Stomach (tissue), 8 donors: ENCODE measurements at regions not wholly inside any gene's neighbourhood (a gene's known extent, or its start where the extent isn't known, plus 50 kb on each side); places are given as distances from the start of the nearest gene placed in this dataset.
"Not testable (repeated sequence)": the region's sequence is repeated elsewhere in the genome, so short reads cannot be mapped to it uniquely, and the experiment has no call there.

Experiments used
- DNase-seq, 2 donors: peaks; one replicate each; pipeline versions ENCODE4 v3.0.0 to v3.0.0-alpha.2; 2013 to 2019
- H3K27ac ChIP-seq, 5 donors: fragments of 200-600 bp in 4 of 5; sonication (generic) in 4 of 5; one replicate each; pipeline ENCODE4 v1.5.1; 2013 to 2019; ENCODE audit warnings: mild to moderate bottlenecking in 1 of 5, moderate library complexity in 1 of 5
- H3K27me3 ChIP-seq, 3 donors: fragments of 200-600 bp; sonication (generic); one replicate each; pipeline ENCODE4 v1.5.1; 2017 to 2019; ENCODE audit warnings: mixed run types in 1 of 3
- H3K36me3 ChIP-seq, 4 donors: fragments of 200-600 bp; sonication (generic); 1 replicate in 3 of 4; 2 replicates in 1 of 4; pipeline ENCODE4 v1.5.1; 2016 to 2019
- H3K4me1 ChIP-seq, 4 donors: fragments of 200-600 bp; sonication (generic); one replicate each; pipeline ENCODE4 v1.5.1; 2016 to 2019
- H3K4me3 ChIP-seq, 4 donors: fragments of 200-600 bp; sonication (generic) in 3 of 4; one replicate each; pipeline ENCODE4 v1.5.1; 2016 to 2019; ENCODE audit warnings: mild to moderate bottlenecking in 1 of 4
- H3K9me3 ChIP-seq, 4 donors: fragments of 200-600 bp; sonication (generic); one replicate each; pipeline ENCODE4 v1.5.1; 2016 to 2019
- CTCF ChIP-seq, 7 experiments: fragments of 450-650 bp in 4 of 7; fragments of 200-600 bp in 3 of 7; sonication (generic) in 3 of 7; IDR thresholded peaks; one replicate each; pipeline ENCODE4 v1.5.1; 2016 to 2019; ENCODE audit warnings: antibody characterized with exemption in 7 of 7, control low read depth in 2 of 7, mild to moderate bottlenecking in 1 of 7
- EP300 ChIP-seq: sonication (generic); formaldehyde crosslinking; IDR thresholded peaks from one replicate; pipeline ENCODE4 v1.6.1; 2017; ENCODE audit warnings: antibody characterized with exemption
- POLR2A ChIP-seq, 4 donors: fragments of 450-650 bp; IDR thresholded peaks; one replicate each; pipeline ENCODE4 v1.6.1; 2016; ENCODE audit warnings: antibody characterized with exemption in 4 of 4, control low read depth in 2 of 4, mild to moderate bottlenecking in 1 of 4, moderate library complexity in 1 of 4
- POLR2AphosphoS5 ChIP-seq, 3 donors: sonication (generic); formaldehyde crosslinking; IDR thresholded peaks; one replicate each; pipeline ENCODE4 v1.6.1; 2016; ENCODE audit warnings: antibody characterized with exemption in 3 of 3
- WGBS, 5 donors: extraction: QIAGEN DNeasy Blood & Tissue Kit in 3 of 5; methylation state at CpG; one replicate each; pipeline versions ENCODE4 v1.1.5 to v1.1.7; 2013 to 2018; 5-methylcytosine and 5-hydroxymethylcytosine counted together
- intact Hi-C: fragments of 100-400 bp; cut with DNase I; formaldehyde crosslinking; loops from one replicate; pipeline ENCODE4 v1.15.1; 2023; ENCODE audit warnings: low total_unique reads
- donor health status: healthy with polysubstance abuse.
- donor health status: Bipolar disorder and iron deficiency.
- donor health status: healthy.

GRCh38 chr5:92633875-92634487, 947.0 kb downstream of the NR2F1-AS1 start:
- WGBS, 5 donors: 81 to 88% (median 84%) methylated on average over 5 of the region's 5 CpGs
- no peaks in the 10 kb centered on the region for H3K36me3 ChIP-seq
- TF ChIP-seq EP300 (no peak), CTCF (IDR thresholded peaks at IDR 0.05) (no peak), POLR2A (IDR thresholded peaks at IDR 0.05) (no peak), POLR2AphosphoS5 (IDR thresholded peaks at IDR 0.05) (no peak)

DNA sequence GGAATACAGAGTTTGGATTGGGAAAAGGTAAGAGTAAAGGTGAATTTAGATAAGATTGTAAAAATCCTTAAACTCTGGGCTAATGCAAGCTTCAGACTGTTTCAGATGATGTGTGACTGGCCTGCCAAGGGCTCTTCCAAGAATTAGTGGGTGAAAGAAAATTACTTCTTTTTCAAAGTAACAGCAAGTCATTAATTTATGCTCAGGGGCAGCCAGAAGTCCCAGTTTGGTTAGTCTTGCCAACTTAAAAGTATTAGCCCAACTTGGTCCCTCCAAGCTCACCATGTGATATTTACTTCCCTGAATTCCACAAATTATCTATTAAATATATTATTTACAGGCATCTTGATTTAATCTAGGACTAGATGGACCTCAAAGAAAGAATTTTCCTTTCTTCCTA, 947.8 kb downstream of the NR2F1-AS1 start:
- Histone ChIP-seq H3K36me3 (no peaks in the 10 kb centered on the region), H3K27me3 (no peaks in the 10 kb centered on the region), H3K4me1 (no peaks in the 10 kb centered on the region), H3K9me3 (peaks cover 0 to 8% (median 0%) of the 10 kb centered on the region in 4 donors), H3K27ac (no peak overlapping the region), H3K4me3 (no peak overlapping the region)
- intact Hi-C loops: no loop called here
- TF ChIP-seq EP300: no peak
- no peak for TF ChIP-seq POLR2AphosphoS5 (IDR thresholded peaks at IDR 0.05)
- no peak for TF ChIP-seq POLR2A (IDR thresholded peaks at IDR 0.05)
- no peak for TF ChIP-seq CTCF (IDR thresholded peaks at IDR 0.05)
- no peak for DNase-seq

More at GRCh38 chr5:92633875-92634487, 947.0 kb downstream of the NR2F1-AS1 start:
- Histone ChIP-seq H3K9me3 (peaks cover 0 to 7% (median 0%) of the 10 kb centered on the region in 4 donors), H3K27me3 (no peaks in the 10 kb centered on the region), H3K27ac (no peak overlapping the region), H3K4me1 (no peaks in the 10 kb centered on the region), H3K4me3 (no peak overlapping the region)
- intact Hi-C loops: no loop called here
- peak in 1 of 2 donors; percentile 3 for DNase-seq

GRCh38 chr5:92631237-92631701, 949.8 kb downstream of the NR2F1-AS1 start:
- intact Hi-C loops, H3K27me3 ChIP-seq, H3K4me1 ChIP-seq, H3K4me3 ChIP-seq, H3K9me3 ChIP-seq, H3K36me3 ChIP-seq, H3K27ac ChIP-seq, DNase-seq: not testable (repeated sequence)
- 96 to 99% (median 97%) methylated on average over 25 to 37 of the region's 37 CpGs for WGBS, 5 donors

DNA sequence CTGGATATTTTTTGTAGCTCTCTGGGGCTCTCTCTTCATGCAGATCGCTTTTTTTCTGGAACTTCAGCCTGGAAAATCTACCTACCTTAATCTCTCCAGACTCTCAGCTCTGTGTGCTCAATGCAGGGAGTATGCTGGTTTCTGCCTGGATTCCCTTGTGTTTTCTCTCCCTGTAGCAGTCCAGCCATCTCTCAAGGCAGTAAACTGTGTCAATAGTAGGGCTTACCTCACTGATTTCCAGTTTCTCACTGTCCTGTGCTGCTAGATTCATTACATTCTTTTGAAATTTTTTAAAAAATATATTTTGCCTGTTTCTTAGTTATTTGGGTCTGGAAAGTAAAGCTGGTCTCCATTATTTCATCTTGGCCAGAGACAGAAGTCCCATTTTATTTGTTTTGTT, 951.4 kb downstream of the NR2F1-AS1 start:
- H3K4me3 ChIP-seq: no peak overlapping the region
- 74 to 91% (median 85%) methylated on average over 1 of the region's 1 CpG for WGBS, 5 donors
- H3K36me3 ChIP-seq: no peaks in the 10 kb centered on the region
- intact Hi-C loops: no loop called here
- H3K9me3 ChIP-seq: peaks cover 0 to 8% (median 0%) of the 10 kb centered on the region in 4 donors
- no peak overlapping the region for H3K27ac ChIP-seq
- no peaks in the 10 kb centered on the region for H3K4me1 ChIP-seq
- TF ChIP-seq POLR2A (IDR thresholded peaks at IDR 0.05) (no peak), POLR2AphosphoS5 (IDR thresholded peaks at IDR 0.05) (no peak), EP300 (no peak), CTCF (IDR thresholded peaks at IDR 0.05) (no peak)
- no peak for DNase-seq
- no peaks in the 10 kb centered on the region for H3K27me3 ChIP-seq

GRCh38 chr5:92629000-92629399, 952.0 kb downstream of the NR2F1-AS1 start:
- Histone ChIP-seq H3K4me1 (no peaks in the 10 kb centered on the region), H3K9me3 (peaks cover 0 to 8% (median 0%) of the 10 kb centered on the region in 4 donors), H3K27me3 (no peaks in the 10 kb centered on the region), H3K36me3 (no peaks in the 10 kb centered on the region), H3K27ac (no peak overlapping the region), H3K4me3 (no peak overlapping the region)
- 83 to 93% (median 89%) methylated on average over 3 of the region's 3 CpGs for WGBS, 5 donors
- TF ChIP-seq POLR2AphosphoS5 (IDR thresholded peaks at IDR 0.05): no peak
- no peak for TF ChIP-seq EP300
- no peak for TF ChIP-seq CTCF (IDR thresholded peaks at IDR 0.05)
- TF ChIP-seq POLR2A (IDR thresholded peaks at IDR 0.05): no peak
- intact Hi-C loops: no loop called here
- DNase-seq: no peak
